Occipital lobe (tissue), 1 donor: ENCODE measurements at regions not wholly inside any gene's neighbourhood (a gene's known extent, or its start where the extent isn't known, plus 50 kb on each side); places are given as distances from the start of the nearest gene placed in this dataset.
"Not testable (repeated sequence)": the region's sequence is repeated elsewhere in the genome, so short reads cannot be mapped to it uniquely, and the experiment has no call there.

ENCODE experiments used
- DNase-seq: peaks from one replicate; lab custom pipeline; 2025; lab: John Stamatoyannopoulos, UW

DNA sequence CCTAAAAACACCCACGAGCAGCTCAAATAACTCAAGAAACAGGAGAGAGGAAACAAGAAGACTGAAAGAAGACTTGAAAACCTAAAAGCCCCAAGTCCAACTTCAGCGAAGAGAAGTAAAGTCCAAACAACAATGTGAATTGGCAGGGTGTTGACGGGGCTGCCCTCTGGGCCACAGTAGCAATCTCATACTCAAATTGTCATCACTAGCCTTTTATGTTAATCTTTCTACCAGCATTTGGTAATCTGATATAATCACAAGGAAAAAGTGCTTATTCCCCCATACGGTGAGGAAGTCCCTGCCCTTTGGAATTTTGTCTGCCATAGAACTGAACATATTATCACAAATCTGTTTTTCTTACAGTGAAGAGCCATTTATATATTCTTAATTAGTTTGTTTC lies 51.5 kb upstream of the IFNE start:
- no peak for DNase-seq

DNA sequence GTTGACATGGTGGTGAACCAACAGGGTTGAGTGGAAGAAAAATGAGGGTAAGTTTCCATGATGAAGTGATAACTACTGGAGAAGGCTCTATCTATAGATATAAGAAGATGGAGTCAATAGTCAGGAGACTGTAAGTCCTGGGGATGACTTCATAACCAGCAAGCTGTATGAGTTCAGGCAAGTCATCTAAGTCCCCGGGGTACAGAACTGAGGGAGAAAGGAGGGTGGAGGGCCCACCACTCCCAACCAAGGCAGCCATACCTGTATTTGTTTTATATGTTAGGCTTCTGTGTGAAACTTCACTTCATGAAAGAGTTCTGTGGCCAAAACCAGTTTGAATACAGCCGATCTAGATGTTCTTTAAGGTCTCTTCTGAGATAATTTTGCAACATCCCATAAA lies 53.3 kb upstream of the IFNE start:
- DNase-seq = no peak

DNA sequence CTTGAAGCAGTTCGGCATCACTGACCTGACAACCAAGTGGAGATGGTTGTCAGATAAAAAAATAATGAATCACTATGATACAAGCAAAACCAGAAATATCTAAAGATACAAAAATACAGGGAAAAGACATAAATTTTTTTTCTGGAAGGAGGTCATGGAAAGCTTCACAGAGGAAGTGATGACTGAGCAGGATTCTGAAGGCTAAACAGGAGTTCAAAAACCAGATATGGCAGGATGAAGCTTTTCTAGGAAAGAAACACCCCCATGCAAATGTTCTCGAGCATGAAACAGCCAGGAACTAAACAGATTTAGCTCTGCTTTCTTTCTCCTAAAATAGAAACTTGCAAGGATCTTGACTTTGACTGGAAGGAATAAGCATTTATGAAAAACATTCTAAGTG lies 60.7 kb upstream of the IFNE start:
- no peak for DNase-seq

DNA sequence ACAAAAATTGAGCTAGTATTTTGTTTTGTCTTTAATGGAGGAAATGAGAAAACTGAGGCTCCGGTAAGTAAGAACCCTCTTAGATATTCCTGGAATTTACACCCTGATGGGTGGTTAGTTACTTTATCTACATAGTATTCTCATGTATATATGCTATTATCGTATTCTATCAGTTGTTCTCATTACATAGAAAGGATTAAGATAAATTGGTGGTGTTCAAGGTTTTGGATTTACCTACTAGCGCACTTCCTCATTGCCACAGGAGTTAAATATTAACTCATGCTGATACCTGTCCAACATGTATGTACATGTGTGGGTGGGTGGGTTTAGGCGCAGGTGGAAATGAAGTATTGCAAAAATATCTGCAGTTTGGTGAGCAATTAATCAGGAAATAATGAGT lies 61.1 kb upstream of the IFNE start:
- no peak for DNase-seq

DNA sequence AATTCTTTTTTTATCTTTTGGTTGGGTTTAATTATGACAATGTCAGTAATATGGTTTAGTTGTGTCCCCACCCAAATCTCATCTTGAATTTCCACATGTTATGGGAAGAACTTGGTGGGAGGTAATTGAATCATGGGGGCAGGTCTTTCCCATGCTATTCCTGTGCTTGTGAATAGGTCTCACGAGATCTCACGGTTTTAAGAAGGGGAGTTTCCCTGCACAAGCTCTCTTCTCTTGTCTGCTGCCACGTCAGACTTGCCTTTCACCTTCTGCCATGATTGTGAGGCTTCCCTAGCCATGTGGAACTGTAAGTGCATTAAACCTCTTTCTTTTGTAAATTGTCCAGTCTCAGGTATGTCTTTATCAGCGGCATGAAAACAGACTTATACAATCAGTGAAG lies 61.7 kb upstream of the IFNE start:
- not testable (repeated sequence) for DNase-seq

DNA sequence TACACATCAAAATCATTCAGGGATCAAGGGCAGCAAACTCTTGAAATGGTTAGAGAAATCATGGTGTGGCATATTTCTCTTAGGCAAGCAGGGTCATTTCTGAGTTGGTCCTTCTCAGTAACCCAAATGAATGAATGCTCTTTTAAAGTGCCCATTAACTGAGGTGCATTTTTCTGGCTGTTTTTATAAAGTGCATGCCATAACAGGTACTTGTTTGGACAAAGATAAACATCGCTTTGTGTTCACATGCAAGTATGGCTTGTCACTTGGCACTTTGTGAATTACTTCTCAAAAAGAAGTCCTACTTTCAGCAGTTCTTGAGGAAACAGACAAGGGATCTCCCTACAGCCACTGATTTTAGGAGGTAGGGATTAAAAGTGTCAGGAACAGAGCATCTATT lies 64.8 kb upstream of the IFNE start:
- DNase-seq = no peak

DNA sequence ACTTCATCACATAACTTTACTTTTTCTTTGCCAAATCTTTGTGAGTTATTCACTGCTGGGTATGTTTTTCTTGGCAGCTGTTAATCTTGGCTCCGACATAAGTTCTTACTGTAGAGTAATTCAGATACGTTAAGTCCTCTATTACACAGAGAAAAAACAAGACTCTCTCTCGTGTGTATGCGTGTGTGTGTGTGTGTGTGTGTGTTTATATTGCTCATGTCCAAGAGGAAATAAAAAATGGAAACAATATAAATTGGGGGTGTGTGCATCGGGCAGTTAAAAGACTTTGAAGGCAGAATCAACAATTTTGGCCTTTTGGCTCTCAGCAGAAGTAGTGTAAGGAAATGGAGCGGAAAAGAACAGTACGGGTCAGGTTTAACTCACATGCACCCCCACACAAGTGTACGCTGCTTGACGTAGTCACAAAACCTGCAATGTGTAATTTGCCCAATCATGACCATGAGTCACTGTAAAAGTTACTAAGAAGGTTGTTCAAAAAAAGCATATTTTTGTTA lies 67.2 kb upstream of the IFNE start:
- DNase-seq = no peak

DNA sequence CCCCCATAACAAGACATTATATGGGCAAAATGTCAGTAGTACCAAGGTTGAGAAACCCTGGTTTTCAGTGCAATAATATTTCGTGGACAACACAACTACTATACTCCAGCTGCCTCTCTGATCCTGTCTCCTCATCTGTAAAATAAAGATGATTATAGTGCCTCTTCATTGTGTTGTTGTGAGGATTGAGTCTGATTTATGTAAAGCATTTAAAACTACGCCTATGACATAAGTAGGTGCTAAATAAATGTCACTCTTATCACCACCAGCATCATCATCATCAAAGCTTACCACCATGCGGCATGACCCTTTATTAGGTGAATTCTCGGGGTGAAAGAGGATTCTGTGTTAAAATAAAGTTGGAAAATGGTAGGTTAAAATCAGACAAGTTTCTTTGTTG lies 67.8 kb upstream of the IFNE start:
- no peak for DNase-seq

DNA sequence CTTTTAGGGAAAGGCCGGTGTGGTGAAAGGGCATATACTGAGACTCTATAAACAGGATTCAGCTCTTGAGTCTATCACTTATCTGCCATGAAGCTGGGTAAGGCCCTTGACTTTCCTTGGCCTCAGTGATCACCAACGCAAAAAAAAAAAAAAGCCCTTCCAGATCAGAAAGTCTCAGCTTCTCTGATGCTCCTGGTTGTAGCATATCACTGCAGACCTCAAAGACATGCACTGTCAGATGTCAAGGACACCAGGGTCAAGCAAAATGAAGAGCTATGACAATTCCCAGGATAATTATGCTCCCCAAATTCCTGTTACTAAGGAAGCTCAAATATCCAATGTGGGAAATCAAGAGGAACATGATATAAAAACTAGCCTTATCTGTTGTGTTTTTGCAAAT lies 68.3 kb upstream of the IFNE start:
- no peak for DNase-seq

DNA sequence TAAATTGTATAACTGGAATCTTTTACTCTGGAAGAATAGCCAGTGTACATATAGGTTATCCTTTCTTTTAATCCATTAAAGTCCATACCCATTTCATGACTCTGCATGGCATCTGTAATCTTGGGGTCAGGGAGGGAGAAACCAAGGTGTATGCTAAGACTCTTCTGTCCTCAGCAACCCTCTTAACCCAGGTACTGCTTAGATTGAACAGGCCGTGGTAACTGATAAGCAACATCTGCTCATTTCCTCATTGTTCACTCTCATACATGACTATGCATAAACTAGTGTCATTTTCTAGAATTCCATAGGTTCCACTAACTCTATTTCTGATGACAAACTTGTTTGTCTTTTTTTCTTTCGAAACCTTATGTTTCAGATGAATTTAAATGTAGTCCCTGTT lies 69.3 kb upstream of the IFNE start:
- DNase-seq = no peak

DNA sequence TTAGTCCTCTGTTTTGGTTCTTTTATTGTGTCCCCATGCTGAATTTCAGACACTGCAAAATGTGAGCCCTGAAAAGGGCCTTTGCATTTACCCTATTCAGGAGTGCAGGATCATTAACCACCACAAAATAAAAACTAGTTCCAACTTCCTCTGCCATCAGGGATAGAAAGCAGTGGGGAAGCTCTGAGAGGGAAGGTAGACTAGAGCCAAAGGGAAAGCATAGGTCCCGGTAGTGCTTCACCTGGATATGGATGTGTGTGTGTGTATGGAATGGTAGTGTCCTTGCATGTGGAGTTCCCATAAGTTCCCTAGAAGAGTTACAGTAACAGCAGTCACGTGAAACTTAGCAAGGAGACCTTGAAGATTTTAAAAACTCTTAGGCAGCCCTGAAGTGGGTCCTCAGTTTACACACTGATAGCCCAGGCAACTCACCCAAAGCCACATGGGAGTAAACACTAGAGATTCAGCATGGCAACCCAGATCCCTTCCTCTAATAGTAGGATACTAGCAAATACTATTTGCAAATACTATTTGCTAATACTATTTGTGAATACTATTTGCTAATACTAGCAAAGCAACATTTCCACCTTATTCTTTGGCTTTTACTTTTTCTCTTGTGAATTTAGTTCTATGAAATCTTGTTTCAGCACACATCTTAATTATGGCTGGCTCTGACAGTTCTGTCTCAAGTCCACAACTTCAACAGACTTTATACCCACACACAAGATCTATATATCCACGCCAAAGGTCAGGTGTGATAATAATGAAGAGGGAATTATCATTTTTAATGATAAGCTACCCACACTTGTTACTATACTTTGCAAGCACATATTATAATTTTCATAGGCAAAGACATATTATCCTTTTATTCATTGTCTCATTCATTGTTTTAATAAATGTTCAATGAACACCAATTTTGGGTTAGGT lies 70.4 kb upstream of the IFNE start:
- no peak for DNase-seq

DNA sequence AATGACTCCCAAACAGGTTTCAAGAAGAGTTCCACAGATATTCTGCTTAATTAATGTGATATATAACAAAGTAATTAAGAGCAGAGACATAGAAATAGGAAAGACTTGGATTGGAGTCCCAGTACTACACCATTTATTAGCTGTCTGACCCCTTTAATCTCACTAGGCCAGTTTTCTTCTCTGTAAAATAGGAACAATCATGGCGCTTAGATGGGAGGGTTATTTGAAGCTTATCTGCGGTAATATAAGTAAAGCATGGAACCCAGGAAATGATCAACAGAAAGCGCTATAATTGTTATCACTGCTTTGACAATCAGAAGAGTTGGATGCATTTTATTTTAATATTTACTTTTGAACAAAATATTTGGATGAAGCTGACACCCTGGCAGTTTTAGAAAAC lies 71.3 kb upstream of the IFNE start:
- no peak for DNase-seq

DNA sequence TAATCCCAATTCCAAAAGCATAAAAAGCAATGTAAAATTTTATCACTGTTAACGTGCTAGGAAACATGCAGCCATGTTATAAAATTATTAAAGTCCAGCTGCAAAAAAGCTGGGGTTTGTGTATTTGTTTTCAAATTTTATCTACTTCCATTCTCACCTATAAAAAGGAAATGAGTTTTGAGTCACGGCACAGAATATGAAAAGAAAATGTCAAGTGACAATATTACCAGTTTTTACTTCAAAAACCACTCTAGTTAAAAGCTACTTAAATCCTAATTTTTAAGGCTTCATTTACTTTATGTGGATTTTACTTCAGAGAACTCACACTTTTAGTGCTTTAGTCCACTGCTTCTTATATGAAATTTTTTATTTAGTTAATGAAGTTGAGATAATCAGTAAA lies 72.7 kb upstream of the IFNE start:
- no peak for DNase-seq

DNA sequence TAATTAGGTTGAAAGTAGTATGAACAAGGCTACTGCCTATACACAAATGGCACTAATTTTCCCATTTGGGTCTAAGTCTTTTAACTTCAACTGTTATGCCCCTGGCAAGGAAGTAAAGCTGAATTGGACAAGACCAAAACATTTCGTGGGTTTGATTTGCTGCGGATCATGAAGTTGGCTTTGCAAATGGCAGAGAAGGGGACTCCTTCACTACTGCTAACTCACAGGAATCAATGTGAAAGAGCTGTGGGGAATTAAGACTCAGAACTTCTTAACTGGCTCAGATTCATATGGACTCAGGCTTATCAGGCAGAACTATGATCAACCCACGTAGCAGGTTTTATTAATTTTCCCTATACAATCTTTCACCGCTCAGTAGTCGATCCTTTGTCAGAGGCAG lies 73.8 kb upstream of the IFNE start:
- no peak for DNase-seq

DNA sequence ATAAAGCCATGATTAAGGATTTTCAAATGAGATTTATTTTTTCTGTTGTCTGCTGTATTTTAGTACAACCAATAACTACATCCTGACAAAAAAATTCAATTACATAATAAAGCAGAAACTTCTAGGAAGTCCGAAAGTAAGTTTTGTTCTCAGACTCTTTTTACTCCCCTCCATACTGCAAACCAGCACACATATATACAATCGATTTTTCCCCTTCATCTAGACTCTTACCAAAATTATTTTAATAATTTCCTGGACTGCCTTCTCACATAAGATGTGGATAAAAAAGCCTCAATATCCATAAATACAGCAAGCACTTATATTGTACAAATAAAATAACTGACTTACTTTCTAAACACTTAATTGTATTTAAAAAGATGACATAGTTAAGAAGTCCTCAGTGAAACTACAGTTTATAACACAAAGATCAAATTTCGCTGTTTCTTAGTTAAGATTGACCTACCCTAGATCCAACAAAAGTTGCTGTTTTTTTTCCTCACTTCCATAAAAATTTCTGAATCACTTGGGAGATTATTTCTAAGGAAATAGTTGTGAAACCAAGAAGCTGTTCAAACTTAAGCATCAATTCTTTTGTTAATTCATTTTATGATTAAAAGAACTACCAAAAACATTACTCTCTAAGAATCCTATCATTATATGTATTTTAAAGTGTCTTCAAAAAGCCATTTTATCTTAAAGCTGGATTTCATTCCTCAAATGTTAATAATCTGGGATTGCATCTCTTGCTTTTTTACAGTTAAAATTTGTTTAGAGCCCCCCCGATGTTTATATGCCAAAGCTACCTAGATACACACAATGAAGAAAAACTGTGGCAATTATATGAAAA lies 74.7 kb upstream of the IFNE start:
- no peak for DNase-seq

DNA sequence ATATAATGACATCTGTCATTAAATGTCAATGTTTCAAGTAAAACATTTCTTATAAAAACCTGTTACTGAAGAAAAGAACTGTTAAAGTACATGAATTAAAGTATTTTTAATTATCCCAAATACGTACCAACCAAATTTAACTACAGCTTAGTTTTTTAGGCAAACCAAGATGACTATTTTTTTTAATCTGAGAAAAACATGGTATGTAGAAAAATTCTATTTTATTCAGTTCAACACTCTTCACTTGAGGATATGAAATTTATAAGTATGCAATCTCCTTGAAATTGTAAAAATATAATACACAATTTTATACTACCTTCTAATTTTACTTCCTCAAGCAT lies 75.3 kb upstream of the IFNE start:
- no peak for DNase-seq

DNA sequence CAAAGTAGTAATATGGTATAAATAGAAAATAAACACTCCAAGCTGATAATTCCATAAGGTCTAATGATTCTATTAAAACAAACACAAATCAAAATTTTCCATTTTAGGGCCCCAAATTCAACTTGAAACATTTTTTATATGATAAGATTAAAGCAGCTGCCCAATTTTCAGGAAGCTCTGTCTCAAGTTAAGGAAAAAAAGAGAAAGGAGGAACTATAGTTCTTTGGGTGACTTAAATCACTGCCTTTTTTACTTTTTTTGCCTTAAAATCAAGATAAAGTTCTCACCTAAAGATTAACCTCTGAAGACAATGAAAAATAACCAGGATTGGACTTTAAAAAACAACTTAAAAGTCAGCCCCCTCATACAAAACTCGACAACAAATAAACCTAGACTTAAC lies 76.0 kb upstream of the IFNE start:
- DNase-seq = no peak

DNA sequence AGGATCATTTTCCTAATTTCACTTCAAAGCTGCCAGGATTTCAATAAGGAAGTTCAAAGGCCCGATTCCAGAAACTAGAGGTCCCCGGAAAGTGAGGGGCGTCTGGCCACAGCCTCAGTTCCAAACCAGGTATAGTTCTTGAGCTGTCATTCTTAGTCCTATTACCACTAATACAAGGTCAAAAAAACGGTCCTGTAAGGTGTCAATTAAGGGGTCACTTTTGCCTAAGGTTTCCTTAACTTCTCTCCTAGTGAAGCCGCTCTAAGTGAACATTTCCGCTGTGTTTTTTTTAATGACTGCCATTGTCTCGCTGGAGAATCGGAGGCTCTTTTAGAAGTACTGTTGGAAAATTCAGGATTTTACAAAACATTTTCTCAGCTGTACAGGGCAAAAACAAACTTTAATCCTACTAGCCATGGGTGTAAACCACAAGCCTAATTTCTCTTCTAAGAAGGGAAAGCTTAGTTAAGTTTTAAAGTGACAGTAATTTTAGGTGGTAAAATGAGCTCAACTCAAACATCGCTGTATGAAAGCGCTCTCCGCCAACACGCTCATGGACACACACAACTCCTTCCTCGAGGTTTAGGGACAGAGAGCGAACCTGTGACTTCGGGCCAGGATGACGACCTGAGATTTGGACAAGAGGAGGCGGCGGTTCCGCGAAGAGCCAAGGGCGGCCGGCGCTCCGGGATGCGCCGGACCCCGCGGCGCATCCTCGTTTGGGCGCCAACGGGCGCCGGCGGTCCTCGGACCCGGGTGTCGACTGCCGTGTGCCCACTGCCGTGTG lies 76.7 kb upstream of the IFNE start:
- DNase-seq = no peak

DNA sequence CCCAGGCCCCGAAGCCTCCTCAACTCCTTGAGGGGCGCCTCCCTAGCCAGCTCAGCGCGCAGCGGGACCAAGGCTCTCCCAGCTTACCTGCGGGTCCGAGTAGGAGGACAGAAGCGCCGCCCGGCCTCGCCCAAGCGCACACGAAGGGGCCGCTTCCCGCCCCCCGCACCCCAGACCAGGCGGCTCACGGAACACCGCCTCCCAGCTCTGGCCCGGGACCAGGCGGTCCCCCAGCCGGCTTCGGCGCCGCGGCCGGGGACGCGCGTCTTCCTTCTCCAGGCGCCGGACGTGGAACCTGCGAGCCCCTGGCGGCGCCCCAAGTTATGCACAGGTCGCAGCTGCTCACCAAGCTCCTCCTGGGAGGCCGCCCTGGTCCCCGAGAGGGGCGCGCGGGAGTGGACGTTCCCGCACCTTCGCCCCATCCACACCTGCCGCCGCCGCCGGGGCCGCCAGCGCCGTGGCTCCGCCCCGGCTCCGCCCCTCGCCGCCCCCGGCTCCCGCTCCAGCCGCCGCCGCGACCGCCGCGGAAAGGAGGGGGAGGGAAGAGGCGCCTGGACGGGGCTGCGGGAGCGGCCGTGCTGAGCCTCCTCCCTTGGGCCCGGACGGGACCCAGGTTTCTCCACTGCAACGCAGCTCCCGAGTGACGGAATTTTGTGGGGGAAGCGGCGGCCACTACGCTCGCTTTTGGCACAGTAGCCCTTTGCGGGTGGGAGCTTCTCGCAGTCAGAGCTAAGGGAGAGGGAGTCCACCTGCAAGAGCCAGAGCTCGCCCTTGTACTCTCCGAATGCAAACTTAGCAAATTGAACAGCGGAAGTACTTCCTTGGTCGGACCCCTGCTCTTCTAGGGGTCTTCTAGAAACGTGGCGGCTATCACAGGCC lies 77.5 kb upstream of the IFNE start:
- DNase-seq = no peak

DNA sequence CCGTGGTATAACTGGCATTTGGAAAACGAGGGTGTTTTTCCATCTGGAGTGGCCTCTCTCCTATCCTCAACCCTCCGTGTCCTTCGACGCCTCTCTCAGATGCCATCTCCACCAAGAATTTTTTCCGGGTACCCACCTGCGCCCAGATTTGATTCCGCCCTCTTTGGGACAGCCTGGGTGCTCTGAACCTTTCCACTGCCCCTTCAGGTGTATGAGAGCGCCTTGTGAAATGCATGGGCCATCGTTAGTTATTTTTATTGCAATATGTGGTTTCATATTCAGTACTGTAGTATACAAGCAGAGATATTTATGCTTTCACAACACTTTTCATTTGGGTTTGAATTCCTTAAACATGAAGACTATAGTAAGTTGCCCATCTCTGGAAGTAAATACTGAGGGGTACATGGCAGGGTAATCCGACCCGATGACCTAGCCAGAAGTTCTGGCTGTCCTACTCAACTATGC lies 78.2 kb upstream of the IFNE start:
- no peak for DNase-seq

DNA sequence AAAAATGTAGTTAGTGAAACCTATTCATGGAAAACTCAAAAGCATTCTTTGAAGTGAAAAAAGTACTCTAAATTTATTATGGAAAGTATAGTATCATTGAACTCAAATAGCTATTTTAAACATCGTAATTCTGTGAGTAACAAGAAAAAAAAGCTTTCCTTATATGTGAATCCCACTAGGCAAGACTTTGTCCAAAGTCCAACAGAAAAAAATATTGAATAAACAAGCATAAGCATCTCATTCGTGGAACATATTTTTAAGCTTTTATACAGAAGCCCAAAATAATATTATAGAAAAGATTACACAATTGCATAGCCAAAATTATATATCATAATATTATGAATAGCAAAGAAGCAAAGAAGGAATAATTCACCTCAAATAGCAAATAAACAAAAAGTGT lies 79.4 kb upstream of the IFNE start:
- DNase-seq = no peak
